MM.1S (cell line): ENCODE measurements at regions not wholly inside any gene's neighbourhood (a gene's known extent, or its start where the extent isn't known, plus 50 kb on each side); places are given as distances from the start of the nearest gene placed in this dataset.

Source experiments
- CTCF ChIP-seq: fragments of 300-600 bp; sonication (generic); IDR thresholded peaks from 2 replicates; pipeline ENCODE4 v1.5.1; 2016; ENCODE audit warnings: antibody characterized with exemption, low read length, mixed read lengths
- EZH2 ChIP-seq: fragments of 300-600 bp; sonication (generic); optimal IDR thresholded peaks from 2 replicates; pipeline ENCODE3; 2017; ENCODE audit warnings: low read depth, mild to moderate bottlenecking, antibody characterized with exemption, low read length, mixed read lengths
- EZH2phosphoT487 ChIP-seq: fragments of 300-600 bp; sonication (generic); IDR thresholded peaks from 2 replicates; pipeline ENCODE4 v1.6.1; 2018; ENCODE audit warnings: antibody characterized with exemption, low read length

GRCh38 chr12:75748136-75748535 lies 236.7 kb upstream of the KRR1 start:
- no peak for TF ChIP-seq EZH2
- TF ChIP-seq CTCF, result no peak
- TF ChIP-seq EZH2phosphoT487, result no peak
